Middle frontal gyrus (tissue), 1 donor: ENCODE measurements at regions not wholly inside any gene's neighbourhood (a gene's known extent, or its start where the extent isn't known, plus 50 kb on each side); places are given as distances from the start of the nearest gene placed in this dataset.
"Not testable (repeated sequence)": the region's sequence is repeated elsewhere in the genome, so short reads cannot be mapped to it uniquely, and the experiment has no call there.

ENCODE experiments used
- DNase-seq: peaks from one replicate; pipeline ENCODE4 v3.0.0-alpha.2; 2015; ENCODE audit warnings: low spot score; ENCODE audit errors: extremely low spot score

DNA sequence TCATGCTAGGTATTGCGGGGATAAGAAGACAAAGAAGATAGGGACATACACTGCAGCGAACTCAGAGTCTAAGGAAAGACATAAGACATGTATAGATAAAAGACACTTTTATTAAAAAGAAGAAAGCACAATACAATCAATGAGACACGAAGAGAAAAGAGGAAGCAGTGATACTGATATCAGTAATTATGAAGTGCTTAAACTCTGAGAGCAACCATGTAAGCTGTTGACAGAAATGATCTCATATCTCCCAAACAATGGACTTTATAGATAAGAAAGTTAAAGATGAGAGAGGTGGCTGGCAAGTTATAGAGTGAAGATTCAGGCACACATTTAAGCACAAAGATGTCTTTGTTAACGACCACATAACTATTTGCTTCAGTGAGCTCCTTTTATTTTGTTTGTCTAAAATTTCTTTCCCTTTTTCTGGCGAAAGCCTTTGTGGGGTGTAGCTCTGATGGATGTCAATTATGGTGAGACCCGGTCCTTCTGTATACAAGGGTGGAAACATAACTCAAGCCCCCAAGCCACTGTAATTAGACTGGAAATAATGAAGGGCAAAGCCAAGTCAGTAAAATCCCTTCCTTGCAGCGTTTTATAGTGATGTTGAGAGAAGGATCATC is 818.0 kb upstream of the SLC10A2 start:
- DNase-seq: no peak

DNA sequence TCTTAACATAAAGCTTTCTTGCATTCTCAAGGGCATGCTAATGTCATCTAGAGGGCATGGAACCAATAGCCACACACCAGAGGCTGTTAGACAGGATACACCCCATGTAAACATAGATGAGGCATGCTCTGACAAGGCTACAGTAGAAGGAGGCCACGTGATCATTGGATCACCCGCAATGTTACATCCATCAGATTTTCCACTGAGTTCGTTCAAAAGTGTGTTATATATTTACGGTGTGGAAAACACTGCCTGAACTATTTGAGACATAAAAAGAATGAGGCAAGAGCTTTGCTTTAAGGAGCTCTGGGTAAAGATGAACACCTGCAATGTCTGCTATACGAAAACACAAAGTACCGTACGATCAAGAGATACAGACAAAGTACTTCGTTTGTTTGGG is 817.5 kb upstream of the SLC10A2 start:
- no peak for DNase-seq

DNA sequence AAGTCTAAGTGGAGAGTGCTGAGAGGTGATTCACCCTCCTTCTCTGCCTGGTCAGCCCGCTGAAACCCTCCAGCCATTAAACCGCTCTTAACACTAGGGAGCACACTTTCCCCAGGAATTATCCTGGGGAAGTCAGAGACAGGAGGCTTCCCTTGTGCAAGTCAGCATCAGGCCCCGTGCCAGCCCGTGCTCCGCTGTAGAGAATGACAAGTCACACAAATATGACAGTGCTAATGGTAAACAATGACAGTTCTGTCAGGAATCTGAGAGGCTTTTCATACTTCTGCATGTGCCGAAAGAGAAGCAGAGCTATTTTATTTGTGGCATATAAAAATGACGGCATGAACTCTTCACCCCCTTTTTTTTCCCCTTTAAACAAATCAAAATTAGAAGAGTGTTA is 816.9 kb upstream of the SLC10A2 start:
- DNase-seq: peak; percentile 54

DNA sequence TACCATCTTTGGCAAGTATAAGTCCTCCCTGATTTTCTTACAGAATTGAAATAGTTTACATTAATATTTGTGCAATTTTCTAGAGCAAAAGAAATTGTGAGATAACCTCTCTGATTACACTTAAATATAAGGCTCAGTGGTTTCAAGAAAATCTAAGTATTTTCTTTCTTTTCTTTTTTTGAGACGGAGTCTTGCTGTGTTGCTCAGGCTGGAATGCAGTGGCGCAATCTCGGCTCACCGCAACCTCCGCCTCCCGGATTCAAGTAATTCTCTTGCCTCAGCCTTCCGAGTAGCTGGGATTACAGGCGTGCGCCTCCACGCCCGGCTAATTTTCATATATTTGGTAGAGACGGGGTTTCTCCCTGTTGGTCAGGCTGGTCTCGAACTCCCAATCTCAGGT is 813.9 kb upstream of the SLC10A2 start:
- DNase-seq: not testable (repeated sequence)

DNA sequence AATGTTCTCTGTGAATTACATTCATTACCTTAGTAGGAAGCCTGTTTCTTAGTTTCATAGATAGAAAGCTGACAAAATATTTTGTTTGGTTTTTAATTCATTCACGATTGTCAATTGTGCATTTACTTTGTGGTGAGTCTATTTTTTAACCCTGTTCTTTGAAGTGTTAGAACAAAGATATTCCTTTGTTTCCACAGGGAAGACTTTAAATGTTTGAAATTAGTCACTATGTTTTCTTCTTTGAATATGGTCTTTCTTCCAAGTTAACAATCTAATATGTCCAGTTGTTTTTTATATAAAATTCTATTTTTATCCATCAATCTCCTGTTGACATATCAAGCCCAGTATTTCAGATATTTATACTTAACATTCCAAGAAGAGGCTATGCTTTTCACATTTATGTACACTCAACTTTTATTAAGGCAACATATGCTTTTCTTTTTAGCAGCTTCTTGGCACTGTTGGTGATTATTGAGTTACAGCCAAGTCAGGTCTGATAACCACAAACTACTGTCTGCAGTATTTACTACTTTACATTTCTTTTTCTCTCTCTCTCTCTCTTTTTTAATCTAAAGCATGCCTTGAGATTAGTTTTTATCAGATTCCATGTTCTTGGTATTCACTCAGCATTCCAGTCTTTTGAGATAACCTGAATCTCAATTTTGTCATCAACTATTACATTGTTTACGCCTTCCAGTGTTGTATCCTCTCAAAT is 812.8 kb upstream of the SLC10A2 start:
- DNase-seq: no peak

DNA sequence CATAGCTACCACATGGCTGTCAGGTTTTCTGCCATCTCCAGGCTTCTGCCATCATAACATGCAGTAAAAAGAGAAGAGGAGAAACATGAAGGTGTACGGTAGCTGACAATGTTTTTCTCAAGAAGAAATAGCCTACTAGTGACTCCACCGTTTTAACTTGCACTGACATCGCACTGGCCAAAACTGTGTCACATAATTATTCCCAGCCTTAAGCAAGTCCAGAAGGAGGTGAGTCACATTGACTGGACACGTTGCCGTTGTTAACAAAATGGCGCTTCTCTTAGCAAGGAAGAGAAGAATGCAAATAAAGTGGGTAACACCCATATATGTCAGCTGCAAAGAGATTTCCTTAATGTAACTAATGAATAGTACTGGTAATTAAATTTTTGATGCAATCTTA is 810.4 kb upstream of the SLC10A2 start:
- DNase-seq: no peak

DNA sequence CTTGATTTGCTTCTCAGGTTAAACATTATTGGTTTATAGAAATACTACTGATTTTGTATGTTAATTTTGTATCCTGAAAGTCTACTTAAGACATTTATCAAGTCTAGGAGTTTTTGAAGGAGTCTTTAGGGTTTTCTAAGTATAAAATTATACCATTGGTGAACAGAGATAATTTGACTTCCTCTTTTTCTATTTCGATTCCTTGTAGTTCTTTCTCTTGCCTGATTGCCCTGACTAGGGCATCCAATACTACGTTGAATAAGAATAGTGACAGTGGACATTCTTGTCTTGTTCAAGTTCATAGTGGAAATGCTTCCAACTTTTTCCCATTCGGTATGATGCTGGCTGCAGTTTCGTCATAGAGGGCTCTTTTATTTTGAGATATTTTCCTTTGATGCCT is 807.5 kb upstream of the SLC10A2 start:
- DNase-seq: no peak

DNA sequence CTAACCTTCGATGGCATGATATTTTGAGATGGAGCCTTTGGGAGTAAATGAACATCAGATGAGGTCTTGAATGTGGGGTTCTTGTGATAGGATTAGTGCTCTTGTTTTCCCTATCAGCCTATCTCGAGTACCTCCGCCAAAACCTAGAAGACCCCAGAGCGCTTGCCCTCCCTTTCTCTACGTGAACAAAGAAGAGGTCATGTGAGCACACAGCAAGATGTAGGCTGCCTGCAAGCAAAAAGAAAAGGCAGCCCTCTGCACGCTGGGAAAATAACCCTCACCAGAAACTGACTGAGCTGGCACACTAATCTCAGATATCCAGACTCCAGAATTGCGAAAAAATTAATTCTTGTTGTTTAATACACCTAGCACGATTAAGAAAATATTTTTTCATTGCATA is 799.8 kb upstream of the SLC10A2 start:
- DNase-seq: no peak

DNA sequence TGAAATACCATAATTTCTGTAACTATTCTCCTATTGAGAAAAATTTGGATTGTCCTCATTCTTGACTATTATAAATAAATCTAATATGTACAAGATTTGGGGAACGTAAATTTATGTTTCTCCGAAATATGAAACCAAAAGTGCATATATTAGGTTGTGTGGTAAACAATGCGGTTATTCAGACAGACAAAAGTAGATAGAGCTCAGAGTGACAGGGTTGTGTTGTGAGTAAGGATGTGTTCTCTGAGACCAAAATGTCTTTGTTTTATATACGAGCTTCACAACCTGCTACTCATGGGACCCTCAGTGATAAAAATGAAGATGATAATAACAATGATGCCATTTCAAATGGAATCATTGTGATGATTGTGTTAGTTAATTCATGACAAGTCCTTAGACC is 796.3 kb upstream of the SLC10A2 start:
- no peak for DNase-seq

DNA sequence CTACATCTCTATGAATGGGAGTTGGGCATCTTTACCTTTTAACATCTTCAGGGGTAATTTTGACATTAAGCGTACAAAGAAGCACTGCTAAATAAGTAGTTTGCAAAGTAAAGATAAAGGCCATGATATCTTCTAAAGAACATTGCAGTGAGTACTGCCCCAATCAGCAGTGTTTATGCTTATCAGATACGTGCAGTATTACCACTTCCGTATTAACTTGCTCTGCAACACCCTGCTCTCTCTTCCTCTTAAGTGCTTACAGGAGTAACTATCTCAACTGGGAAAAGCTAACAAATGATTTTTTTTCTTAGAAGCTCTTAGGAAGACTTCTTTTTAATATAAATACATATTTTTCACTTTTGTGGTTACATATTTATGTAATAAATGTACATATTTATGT is 793.7 kb upstream of the SLC10A2 start:
- no peak for DNase-seq

DNA sequence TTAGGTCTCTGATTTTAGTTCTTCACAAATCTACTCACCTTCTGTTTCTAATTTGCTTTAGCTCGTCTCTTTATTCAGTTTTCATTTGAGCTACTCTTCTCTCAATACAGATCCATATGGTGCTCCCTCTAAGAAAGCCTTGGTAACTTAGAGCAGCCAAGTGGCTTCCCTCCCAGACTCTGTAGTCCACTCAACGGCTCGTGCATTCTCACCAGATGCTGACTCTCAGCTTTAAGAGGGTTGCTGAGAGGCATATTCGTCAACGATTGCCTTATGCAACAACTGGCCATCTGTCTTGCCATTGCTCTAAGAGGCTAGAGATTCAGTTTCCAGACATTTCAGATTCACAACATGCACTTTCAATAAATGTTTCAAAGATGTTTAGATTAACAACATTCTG is 785.8 kb upstream of the SLC10A2 start:
- no peak for DNase-seq

DNA sequence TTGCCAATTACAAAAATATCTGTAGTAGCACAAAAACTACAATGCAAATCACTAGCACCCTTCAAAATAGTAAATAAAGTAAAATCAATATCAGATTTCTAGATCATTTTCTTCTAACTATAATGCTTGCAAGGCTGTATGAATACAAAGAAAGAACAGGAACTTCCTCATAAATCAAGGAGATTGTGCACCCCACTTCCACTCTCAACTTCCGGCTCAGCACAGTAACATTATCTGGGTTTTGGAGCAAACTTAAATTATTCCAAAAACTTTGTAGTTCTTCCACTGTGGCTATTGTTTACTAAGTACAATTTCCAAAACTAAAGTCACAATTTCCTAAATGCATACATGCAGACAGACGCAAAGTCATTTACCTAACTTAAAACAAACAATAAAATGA is 778.3 kb upstream of the SLC10A2 start:
- no peak for DNase-seq

DNA sequence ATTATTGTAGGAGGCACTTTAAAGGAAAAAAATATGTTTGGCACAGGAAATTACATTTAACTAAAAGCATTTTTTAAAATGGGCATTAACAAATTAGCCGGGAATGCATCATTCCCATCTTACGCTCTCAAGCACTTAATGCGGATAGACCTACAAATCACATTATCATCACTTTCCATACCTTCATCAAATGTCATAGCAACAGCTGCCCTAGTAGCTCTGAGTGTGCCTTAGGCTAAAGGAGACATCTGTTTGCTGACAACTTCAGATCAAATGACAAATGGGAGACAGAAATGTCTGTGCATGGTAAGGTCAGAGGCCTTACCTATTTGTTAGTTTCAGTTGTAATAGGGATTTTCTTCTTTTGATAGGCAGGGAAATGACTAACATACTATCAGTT is 773.2 kb upstream of the SLC10A2 start:
- no peak for DNase-seq

DNA sequence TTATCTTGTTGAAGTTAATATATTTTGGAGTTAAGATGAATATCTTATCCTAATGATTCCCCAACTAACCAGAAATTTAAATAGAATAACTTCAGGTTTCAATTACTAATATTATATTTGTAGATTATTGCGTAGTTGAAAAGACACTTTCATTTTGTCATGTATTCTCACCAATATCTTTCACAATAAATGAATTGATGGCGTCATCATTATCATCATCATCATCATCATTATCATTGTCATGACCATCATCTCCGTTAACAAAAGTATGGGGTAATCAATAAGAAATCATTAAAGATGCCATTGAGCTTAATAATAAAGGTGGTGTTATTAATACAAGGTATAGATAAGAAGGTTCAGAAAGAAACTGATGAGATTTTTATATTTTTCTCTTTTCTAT is 768.8 kb upstream of the SLC10A2 start:
- no peak for DNase-seq

DNA sequence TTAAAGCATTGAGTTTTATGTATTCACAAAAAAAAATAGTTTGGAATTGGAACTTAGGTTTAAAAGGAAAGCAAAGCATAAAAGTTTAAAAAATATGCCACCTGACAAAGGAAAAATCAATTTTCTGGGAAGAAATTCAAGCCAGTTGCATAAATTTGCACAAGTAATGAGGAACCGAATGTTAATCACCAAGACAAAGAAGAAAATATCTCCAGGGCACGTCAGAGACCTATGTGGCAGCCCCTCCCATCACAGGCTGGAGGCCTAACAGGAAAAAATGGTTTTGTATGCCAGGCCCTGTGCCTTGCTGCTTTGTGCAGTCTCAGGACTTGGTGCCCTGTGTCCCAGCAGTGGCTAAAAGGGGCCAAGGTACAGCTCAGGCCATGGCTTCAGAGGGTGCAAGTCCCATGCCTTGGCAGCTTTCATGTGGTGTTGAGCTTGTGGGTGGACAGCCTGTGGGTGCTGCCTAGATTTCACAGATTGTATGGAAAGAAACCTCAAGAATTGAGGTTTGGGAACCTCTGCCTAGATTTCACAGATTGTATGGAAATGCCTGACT is 767.2 kb upstream of the SLC10A2 start:
- DNase-seq: no peak

DNA sequence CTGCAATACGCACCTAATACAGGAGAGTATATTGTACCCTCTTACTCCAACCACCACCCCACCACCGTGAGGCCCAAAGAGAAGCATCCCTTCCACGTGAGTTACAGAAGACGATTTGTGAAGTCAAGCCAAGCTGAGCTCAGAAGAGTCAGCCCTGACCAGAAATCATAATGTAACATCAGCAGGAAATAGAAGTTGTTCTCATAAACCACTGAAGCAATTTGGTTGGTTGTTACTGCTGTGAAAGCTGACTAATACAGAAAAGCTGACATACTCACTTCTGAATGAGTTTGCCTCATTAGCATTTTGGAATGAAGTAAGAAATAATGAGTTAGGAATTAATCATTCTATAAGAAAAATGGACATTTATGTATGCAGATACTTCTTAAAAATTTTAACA is 749.4 kb upstream of the SLC10A2 start:
- no peak for DNase-seq

DNA sequence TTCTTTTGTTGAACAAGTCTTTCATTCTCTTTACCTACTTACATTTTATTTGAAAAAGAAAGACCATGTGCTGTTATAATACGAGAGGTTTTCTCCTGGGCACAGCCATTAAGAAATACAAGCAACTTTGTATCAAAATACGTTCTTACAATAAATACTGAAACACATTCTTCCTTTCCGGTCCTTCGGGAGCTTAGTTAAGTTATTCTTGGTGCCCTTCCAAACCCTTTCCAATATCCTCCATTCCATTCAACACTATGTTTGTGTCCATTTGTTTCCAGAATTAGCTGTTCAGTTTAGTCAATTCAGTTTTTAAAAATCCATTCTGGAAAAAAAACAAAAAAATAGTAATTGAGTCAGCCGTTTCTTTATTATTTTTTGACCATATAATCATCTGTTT is 746.8 kb upstream of the SLC10A2 start:
- DNase-seq: no peak

DNA sequence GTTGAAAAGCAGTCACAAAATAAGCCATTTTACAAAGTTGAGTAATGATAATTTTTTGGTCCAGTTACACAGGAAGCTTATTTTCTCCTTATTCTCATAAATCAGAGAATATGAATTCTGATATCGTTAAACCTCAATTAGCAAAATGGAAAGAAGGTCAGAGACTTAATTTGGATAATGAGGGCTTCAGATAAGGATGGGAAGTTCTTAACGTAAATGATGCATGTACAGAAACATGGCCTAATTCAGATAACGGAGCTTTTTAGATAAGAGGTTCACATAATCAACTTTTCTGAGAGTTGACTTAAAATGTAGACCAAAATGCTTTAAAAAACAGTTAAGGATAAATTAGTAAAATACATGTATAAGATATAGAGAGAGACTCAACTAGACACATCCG is 746.3 kb upstream of the SLC10A2 start:
- no peak for DNase-seq

DNA sequence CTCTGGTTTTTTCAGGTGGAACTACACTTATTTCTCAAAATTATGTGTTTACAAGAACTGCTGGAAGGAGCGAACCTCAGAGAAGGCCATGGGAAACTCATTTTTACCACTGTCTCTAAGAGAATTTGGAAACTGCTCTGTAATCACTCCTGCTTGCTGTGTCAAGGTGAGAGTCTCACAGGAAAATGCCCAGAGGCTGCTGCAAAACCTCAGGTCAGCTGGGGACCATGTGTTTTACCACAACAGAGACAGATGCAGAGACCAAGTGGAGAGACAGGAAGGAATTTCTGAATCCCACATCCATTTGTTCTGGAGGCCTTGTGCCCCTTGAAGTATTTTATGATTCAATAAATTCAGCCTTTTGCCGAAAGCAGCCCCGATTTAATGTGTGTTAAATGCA is 743.8 kb upstream of the SLC10A2 start:
- no peak for DNase-seq

DNA sequence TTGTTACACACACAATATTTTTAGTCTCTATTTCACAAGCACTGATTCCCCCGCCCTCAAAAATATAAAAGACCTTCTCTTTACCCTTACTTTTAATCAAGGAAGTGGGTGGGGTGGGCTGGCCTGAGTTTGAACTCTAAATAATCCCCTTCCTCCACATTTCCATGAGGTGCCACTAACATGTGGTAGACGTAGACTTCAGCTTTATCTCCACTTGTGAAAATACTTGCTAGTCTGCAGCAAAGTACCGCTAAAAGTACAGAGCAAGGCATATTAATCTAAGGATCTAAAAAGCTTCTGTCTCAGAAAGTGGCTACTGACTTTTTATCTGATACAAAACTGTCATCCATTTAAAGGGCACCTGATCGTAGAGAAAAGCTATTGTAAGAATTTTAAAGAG is 739.6 kb upstream of the SLC10A2 start:
- DNase-seq: no peak

DNA sequence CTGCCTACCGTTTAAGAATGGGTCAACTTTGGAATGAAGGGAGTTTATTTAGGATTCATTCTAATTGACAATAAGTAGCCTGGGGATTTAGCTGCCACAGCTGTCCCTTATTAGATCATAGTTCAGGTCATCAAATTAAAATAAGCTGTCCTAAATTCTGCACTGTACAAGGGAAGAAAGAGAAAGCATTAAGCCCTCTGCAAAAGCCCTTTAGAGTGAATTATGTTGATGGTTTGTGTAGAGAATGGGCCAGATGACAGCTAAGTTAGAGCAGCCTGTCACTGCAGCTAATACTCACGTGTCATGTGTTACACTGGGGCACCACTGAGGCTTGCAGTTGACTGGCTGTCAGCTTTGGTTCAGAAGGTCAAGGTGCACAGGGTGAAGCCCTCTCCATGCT is 737.1 kb upstream of the SLC10A2 start:
- no peak for DNase-seq

DNA sequence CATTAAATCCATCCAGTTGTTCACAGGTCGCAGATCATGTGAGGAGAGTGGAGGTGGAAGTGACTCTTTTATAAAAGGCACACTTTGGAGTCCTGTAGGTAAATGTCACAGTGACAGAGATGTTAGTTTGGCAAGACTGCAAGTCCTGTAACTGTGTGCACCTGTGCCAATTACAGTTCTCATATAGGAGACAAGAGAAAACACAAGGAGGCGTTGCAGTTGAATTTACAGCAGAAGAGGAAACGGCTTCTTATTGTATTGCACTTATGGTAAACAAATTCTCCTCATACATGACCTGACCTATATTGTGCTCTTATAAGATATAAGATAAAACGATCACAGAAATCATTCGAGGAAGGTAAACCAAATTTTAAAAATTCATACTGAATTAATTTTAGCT is 732.8 kb upstream of the SLC10A2 start:
- DNase-seq: no peak

DNA sequence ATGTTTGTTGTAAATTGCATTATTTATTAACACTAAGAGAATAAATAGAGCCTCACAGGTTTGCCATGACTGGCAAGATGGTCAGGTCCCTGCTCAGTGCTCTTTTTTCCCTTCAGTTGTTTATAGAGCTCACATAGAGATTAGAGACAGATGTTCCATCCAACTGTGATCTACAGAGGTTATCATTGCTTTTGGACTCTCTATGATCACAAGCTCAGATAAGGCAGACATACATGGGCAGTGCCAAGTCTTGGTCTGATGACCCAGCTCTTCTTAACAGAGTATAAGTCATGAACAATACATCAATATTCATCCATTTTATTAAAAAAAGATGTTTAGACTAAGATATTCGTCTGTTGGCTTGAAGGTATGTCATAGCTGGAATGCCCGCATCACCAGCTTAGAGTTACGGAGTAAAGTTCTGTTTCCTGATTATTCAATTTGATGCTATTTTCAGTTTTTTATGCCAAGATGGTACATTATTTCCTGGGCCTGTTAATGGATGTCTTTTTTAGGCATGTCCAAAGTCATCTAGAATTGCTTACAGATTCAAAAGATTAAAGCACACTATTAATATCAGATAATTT is 729.8 kb upstream of the SLC10A2 start:
- no peak for DNase-seq
